ENCODE measurements at regions not wholly inside any gene's neighbourhood (a gene's known extent, or its start where the extent isn't known, plus 50 kb on each side); places are given as distances from the start of the nearest gene placed in this dataset.

GRCh38 chr14:49008363-49008762 is 577.8 kb downstream of the RPS29 start:
- in situ Hi-C loops (cut with MboI; ENCODE audit: low pct_unique_long_range_greater_than_20kb, low sequenced_read_pairs, unreplicated experiment): no loop called here
- DNase-seq (ENCODE audit: low spot score): no peak

GRCh38 chr14:48991141-48991540 is 595.0 kb downstream of the RPS29 start:
- TF ChIP-seq, protein P1, sequence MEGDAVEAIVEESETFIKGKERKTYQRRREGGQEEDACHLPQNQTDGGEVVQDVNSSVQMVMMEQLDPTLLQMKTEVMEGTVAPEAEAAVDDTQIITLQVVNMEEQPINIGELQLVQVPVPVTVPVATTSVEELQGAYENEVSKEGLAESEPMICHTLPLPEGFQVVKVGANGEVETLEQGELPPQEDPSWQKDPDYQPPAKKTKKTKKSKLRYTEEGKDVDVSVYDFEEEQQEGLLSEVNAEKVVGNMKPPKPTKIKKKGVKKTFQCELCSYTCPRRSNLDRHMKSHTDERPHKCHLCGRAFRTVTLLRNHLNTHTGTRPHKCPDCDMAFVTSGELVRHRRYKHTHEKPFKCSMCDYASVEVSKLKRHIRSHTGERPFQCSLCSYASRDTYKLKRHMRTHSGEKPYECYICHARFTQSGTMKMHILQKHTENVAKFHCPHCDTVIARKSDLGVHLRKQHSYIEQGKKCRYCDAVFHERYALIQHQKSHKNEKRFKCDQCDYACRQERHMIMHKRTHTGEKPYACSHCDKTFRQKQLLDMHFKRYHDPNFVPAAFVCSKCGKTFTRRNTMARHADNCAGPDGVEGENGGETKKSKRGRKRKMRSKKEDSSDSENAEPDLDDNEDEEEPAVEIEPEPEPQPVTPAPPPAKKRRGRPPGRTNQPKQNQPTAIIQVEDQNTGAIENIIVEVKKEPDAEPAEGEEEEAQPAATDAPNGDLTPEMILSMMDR (IDR thresholded peaks at IDR 0.05; ENCODE audit: extremely low read depth, insufficient read depth, missing control alignments): no peak
- in situ Hi-C loops (cut with MboI; ENCODE audit: low pct_unique_long_range_greater_than_20kb, low sequenced_read_pairs, unreplicated experiment): no loop called here
- DNase-seq (ENCODE audit: low spot score): no peak

More at GRCh38 chr14:49008363-49008762, 577.8 kb downstream of the RPS29 start:
- TF ChIP-seq, protein P1 (IDR thresholded peaks at IDR 0.05; ENCODE audit: extremely low read depth, insufficient read depth, missing control alignments): no peak

DNA sequence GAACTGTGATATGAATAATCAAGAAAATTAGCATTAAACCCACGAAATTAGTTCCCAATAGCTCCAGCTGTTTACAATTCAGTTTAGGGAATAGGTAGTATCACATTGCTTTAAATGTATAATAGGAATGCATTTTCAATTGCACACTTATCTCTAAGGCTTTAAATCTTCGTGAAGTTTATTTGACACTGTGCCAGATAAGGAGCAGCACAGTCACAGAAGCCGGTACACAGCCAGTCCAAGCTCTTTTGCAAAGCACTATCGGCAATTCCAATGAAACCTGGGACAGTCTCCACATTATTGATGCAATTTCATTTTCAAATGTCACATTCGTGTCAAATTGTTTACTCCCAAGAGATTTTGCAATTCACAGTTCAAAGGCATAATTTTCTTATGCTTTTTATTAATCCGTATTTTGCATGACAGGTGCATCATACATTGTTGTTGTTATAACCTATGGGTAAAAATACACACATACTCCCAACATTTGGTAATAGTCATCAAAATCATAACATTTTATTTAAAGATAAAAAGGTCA is 602.8 kb downstream of the RPS29 start:
- in situ Hi-C loops (cut with MboI; ENCODE audit: low pct_unique_long_range_greater_than_20kb, low sequenced_read_pairs, unreplicated experiment): no loop called here
- TF ChIP-seq, protein P1 (IDR thresholded peaks at IDR 0.05; ENCODE audit: extremely low read depth, insufficient read depth, missing control alignments): no peak
- no peak for DNase-seq (ENCODE audit: low spot score)

DNA sequence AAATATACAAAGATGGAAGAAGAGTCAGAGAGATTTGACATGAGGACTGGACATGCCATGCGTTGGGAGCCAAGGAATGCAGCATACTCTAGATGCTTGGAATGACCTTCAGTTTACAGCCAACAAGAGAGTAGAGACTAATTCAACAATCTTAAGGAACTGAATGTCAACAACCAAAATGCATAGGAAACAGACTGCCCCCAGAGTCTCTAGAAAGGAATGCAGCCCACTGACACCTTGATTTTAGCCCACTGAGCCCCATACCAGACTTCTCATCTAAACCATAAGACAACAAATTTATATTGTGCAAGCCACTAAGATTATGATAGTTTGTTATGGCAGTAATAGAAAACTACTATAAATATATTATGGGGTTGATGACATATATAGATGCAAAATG is 611.2 kb downstream of the RPS29 start:
- no peak for DNase-seq (ENCODE audit: low spot score)
- TF ChIP-seq, protein P1 (IDR thresholded peaks at IDR 0.05; ENCODE audit: extremely low read depth, insufficient read depth, missing control alignments): no peak
- in situ Hi-C loops (cut with MboI; ENCODE audit: low pct_unique_long_range_greater_than_20kb, low sequenced_read_pairs, unreplicated experiment): no loop called here

- TF ChIP-seq, protein P1 (IDR thresholded peaks at IDR 0.05; ENCODE audit: extremely low read depth, insufficient read depth, missing control alignments): no peak
- in situ Hi-C loops (cut with MboI; ENCODE audit: low pct_unique_long_range_greater_than_20kb, low sequenced_read_pairs, unreplicated experiment): no loop called here
- DNase-seq (ENCODE audit: low spot score): no peak
These were observed 613.0 kb downstream of the RPS29 start for GRCh38 chr14:48973151-48973550.

DNA sequence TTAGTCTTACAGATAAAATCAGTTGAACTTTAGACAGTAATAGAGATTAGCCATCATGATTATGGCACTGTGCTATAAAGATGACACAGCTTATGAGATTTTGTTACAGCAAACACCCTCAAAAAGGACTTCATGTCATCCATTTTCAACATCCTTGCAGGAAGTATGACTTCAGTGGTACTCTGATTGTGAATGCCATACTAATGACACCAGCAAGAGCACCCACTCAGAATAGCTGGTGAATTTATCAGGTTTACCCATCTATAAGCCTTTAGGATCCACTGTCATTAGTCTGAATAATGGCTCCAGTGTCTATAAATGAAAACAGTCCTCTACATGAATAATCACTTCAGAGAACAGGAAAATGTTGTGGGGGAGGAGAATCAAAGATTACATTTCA is 615.2 kb downstream of the RPS29 start:
- no peak for DNase-seq (ENCODE audit: low spot score)
- TF ChIP-seq, protein P1 (IDR thresholded peaks at IDR 0.05; ENCODE audit: extremely low read depth, insufficient read depth, missing control alignments): no peak
- in situ Hi-C loops (cut with MboI; ENCODE audit: low pct_unique_long_range_greater_than_20kb, low sequenced_read_pairs, unreplicated experiment): no loop called here

GRCh38 chr14:48967419-48967818 is 618.8 kb downstream of the RPS29 start:
- no peak for DNase-seq (ENCODE audit: low spot score)
- TF ChIP-seq, protein P1 (IDR thresholded peaks at IDR 0.05; ENCODE audit: extremely low read depth, insufficient read depth, missing control alignments): no peak
- in situ Hi-C loops (cut with MboI; ENCODE audit: low pct_unique_long_range_greater_than_20kb, low sequenced_read_pairs, unreplicated experiment): no loop called here
